ENCODE measurements at regions not wholly inside any gene's neighbourhood (a gene's known extent, or its start where the extent isn't known, plus 50 kb on each side); places are given as distances from the start of the nearest gene placed in this dataset.

GRCh38 chr2:63669596-63669995, 80.8 kb downstream of the MDH1 start:
- TF ChIP-seq TAF1 (IDR thresholded peaks at IDR 0.05; ENCODE audit: low read depth, low read length) = no peak
- TF ChIP-seq POLR2AphosphoS5 (IDR thresholded peaks at IDR 0.05; ENCODE audit: low read depth, low read length) = no peak
- TF ChIP-seq POLR2A (IDR thresholded peaks at IDR 0.05; ENCODE audit: low read depth, low read length) = no peak
- no peak for TF ChIP-seq POU2F2 (IDR thresholded peaks at IDR 0.05; ENCODE audit: low read depth, low read length)
- TF ChIP-seq PAX5 (IDR thresholded peaks at IDR 0.05; ENCODE audit: insufficient read depth, low read length, severe bottlenecking) = no peak
- no peak for TF ChIP-seq SPI1 (IDR thresholded peaks at IDR 0.05; ENCODE audit: low read depth, low read length)

All from GM12891 (cell line).